ENCODE measurements at regions not wholly inside any gene's neighbourhood (a gene's known extent, or its start where the extent isn't known, plus 50 kb on each side); places are given as distances from the start of the nearest gene placed in this dataset.

GRCh38 chr12:112591488-112591887 lies 172.7 kb downstream of the PTPN11 start:
- no peaks in the 10 kb centered on the region for H3K27me3 ChIP-seq (ENCODE audit: insufficient read depth, poor library complexity, severe bottlenecking)
- no peak for TF ChIP-seq POLR2AphosphoS5 (IDR thresholded peaks at IDR 0.05; ENCODE audit: low read depth)
- no peak for TF ChIP-seq CTCF (IDR thresholded peaks at IDR 0.05; ENCODE audit: insufficient read depth, low read length)
- no peak for TF ChIP-seq SPI1 (IDR thresholded peaks at IDR 0.05; ENCODE audit: borderline replicate concordance, low read depth)
- no peak for TF ChIP-seq REST (IDR thresholded peaks at IDR 0.05; ENCODE audit: insufficient replicate concordance, low read depth)
- TF ChIP-seq GABPA (IDR thresholded peaks at IDR 0.05; ENCODE audit: low read depth), result no peak

GRCh38 chr12:112595410-112595809 lies 176.7 kb downstream of the PTPN11 start:
- TF ChIP-seq REST (IDR thresholded peaks at IDR 0.05; ENCODE audit: insufficient replicate concordance, low read depth), result no peak
- TF ChIP-seq GABPA (IDR thresholded peaks at IDR 0.05; ENCODE audit: low read depth), result no peak
- no peak for TF ChIP-seq SPI1 (IDR thresholded peaks at IDR 0.05; ENCODE audit: borderline replicate concordance, low read depth)
- TF ChIP-seq CTCF (IDR thresholded peaks at IDR 0.05; ENCODE audit: insufficient read depth, low read length), result no peak
- no peak for TF ChIP-seq POLR2AphosphoS5 (IDR thresholded peaks at IDR 0.05; ENCODE audit: low read depth)
- Histone ChIP-seq H3K27ac (replicated peaks) (no peak overlapping the region), H3K4me3 (replicated peaks; ENCODE audit: insufficient read depth, low read length) (no peak overlapping the region), H3K27me3 (ENCODE audit: insufficient read depth, poor library complexity, severe bottlenecking) (no peaks in the 10 kb centered on the region)
- no peak for DNase-seq (ENCODE audit: low read depth in 1 of 2, low spot score in 1 of 2)

More at GRCh38 chr12:112591488-112591887, 172.7 kb downstream of the PTPN11 start:
- no peak for DNase-seq (ENCODE audit: low read depth in 1 of 2, low spot score in 1 of 2)
- Histone ChIP-seq H3K27ac (replicated peaks) (no peak overlapping the region), H3K4me3 (replicated peaks; ENCODE audit: insufficient read depth, low read length) (no peak overlapping the region)

- no peak for DNase-seq (ENCODE audit: low read depth in 1 of 2, low spot score in 1 of 2)
- TF ChIP-seq CTCF (IDR thresholded peaks at IDR 0.05; ENCODE audit: insufficient read depth, low read length) (no peak), REST (IDR thresholded peaks at IDR 0.05; ENCODE audit: insufficient replicate concordance, low read depth) (no peak), GABPA (IDR thresholded peaks at IDR 0.05; ENCODE audit: low read depth) (no peak), POLR2AphosphoS5 (IDR thresholded peaks at IDR 0.05; ENCODE audit: low read depth) (no peak), SPI1 (IDR thresholded peaks at IDR 0.05; ENCODE audit: borderline replicate concordance, low read depth) (no peak)
- no peaks in the 10 kb centered on the region for H3K27me3 ChIP-seq (ENCODE audit: insufficient read depth, poor library complexity, severe bottlenecking)
- no peak overlapping the region for H3K27ac ChIP-seq (replicated peaks)
- no peak overlapping the region for H3K4me3 ChIP-seq (replicated peaks; ENCODE audit: insufficient read depth, low read length)
These were observed 179.2 kb downstream of the PTPN11 start for GRCh38 chr12:112597986-112598385.
